ENCODE measurements at regions not wholly inside any gene's neighbourhood (a gene's known extent, or its start where the extent isn't known, plus 50 kb on each side); places are given as distances from the start of the nearest gene placed in this dataset.

DNA sequence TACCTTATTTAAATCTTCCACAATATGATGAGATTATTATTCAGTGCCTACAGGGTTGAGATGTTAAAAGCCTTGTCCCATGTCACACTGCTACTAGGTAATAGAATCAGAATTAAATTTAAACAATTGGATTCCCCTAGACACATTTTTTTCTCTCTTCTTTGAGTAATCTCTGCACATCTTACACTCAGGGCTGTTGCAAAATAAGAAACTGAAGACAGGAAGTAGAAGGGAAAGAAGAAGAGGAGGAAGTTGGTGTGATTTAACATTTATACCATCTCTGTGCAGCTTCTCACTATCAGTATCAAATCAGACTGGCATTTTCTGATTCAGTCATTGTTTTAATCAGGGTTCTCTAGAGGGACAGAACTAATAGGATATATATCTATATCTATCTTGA lies 677.6 kb downstream of the IRS1 start:
- H3K27me3 ChIP-seq: no peaks in the 10 kb centered on the region
- no peak overlapping the region for H3K27ac ChIP-seq
- no peaks in the 10 kb centered on the region for H3K4me1 ChIP-seq
- H3K9me3 ChIP-seq: no peaks in the 10 kb centered on the region
- no peak overlapping the region for H3K4me3 ChIP-seq
- intact Hi-C loops (cut with DNase I; ENCODE audit: low total_unique reads): no loop called here
- no peak for DNase-seq
- no peaks in the 10 kb centered on the region for H3K36me3 ChIP-seq (ENCODE audit: low read depth, missing control alignments)
- TF ChIP-seq, protein P1, sequence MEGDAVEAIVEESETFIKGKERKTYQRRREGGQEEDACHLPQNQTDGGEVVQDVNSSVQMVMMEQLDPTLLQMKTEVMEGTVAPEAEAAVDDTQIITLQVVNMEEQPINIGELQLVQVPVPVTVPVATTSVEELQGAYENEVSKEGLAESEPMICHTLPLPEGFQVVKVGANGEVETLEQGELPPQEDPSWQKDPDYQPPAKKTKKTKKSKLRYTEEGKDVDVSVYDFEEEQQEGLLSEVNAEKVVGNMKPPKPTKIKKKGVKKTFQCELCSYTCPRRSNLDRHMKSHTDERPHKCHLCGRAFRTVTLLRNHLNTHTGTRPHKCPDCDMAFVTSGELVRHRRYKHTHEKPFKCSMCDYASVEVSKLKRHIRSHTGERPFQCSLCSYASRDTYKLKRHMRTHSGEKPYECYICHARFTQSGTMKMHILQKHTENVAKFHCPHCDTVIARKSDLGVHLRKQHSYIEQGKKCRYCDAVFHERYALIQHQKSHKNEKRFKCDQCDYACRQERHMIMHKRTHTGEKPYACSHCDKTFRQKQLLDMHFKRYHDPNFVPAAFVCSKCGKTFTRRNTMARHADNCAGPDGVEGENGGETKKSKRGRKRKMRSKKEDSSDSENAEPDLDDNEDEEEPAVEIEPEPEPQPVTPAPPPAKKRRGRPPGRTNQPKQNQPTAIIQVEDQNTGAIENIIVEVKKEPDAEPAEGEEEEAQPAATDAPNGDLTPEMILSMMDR (IDR thresholded peaks at IDR 0.05): no peak
- no peak for TF ChIP-seq POLR2A (IDR thresholded peaks at IDR 0.05)

DNA sequence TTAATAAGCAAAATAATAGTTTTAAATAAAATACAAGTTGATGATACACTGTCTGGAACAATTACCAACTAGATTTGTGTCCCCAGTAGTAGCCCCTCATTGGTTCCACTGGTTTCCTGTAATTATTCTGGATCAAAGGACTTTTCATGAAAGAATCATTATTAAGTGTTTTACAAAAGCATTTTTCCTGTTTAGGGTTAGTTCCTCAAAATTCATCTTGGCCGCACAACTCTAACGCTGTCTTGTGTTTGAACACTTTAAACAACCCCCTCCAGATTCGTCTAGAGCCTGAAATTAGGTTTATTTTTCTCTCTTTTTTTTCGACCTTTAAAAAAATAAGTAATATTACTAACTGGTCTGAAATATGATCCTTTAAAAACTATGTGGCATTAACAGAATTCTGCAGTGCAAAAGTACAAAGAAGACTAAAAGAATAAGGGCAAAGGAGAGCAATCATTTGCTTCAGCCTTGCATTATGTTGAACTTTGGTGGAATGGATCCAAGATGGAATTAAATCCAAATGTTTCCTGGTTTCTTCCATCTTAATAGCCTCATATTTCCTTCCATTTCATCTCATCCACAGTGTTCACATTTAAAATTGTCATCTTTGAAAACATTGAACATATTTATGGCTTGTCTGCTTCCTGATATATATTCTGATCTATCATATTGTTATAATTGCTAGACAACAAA lies 678.4 kb downstream of the IRS1 start:
- intact Hi-C loops (cut with DNase I; ENCODE audit: low total_unique reads): no loop called here

DNA sequence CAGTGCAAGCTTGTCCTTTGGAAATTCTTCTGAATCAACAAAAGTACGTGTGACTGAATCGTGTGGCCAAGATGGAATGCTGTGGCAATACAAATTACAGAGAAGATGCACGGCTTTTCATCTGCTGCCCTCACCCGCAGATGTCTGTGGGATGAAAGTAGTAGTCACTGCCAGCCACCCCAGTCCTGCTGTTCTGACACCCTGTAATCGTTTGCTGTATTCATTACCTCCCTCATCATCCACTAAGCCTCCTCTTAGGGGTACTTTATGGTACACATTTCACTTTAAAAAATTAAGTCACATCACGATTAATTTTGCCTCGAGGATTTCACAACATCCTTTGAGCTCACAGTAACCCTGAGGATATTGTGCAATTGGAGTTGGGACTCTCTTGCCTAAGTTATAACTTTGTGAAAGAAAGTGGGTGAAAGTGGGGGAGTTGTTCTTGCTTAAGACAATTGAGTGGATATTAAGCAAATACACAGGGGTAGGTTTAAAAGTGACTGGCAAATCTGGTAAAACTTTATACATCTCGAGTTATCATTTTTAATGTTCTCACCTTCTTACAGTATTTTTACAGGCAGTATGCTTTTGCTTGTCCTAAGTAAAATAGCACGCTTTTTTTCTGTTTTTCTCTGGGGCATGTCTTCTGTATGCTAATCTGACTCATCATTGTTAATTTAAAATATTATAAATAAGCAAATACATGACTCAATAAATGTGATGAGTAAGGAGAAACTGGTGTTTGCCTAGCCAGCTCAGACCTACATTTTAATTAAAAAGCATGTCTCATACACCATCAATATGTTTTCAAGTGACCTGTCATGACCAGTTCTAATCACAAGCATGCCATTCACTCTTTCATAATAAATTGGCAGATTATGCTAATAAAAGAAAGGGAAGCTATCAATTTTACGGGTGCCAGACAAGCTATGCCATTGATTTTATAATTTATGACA lies 680.9 kb downstream of the IRS1 start:
- Histone ChIP-seq H3K27me3 (no peaks in the 10 kb centered on the region), H3K36me3 (ENCODE audit: low read depth, missing control alignments) (no peaks in the 10 kb centered on the region), H3K27ac (no peak overlapping the region), H3K4me3 (no peak overlapping the region), H3K4me1 (no peaks in the 10 kb centered on the region), H3K9me3 (no peaks in the 10 kb centered on the region)
- DNase-seq: peak; percentile 19
- 43 to 56% methylated on average over 10 of the region's 10 CpGs for whole genome bisulfite sequencing, 2 donors
- TF ChIP-seq, protein P1 (IDR thresholded peaks at IDR 0.05): no peak
- TF ChIP-seq POLR2A (IDR thresholded peaks at IDR 0.05): no peak
- intact Hi-C loops (cut with DNase I; ENCODE audit: low total_unique reads): no loop called here

More for the DNA sequence above, 678.4 kb downstream of the IRS1 start:
- Histone ChIP-seq H3K4me3 (no peak overlapping the region), H3K9me3 (no peaks in the 10 kb centered on the region), H3K36me3 (ENCODE audit: low read depth, missing control alignments) (no peaks in the 10 kb centered on the region), H3K4me1 (no peaks in the 10 kb centered on the region), H3K27me3 (no peaks in the 10 kb centered on the region), H3K27ac (no peak overlapping the region)
- TF ChIP-seq, protein P1 (IDR thresholded peaks at IDR 0.05): no peak
- TF ChIP-seq POLR2A (IDR thresholded peaks at IDR 0.05): no peak
- DNase-seq: no peak
- WGBS, 2 donors: 51 to 58% methylated on average over 4 of the region's 4 CpGs

DNA sequence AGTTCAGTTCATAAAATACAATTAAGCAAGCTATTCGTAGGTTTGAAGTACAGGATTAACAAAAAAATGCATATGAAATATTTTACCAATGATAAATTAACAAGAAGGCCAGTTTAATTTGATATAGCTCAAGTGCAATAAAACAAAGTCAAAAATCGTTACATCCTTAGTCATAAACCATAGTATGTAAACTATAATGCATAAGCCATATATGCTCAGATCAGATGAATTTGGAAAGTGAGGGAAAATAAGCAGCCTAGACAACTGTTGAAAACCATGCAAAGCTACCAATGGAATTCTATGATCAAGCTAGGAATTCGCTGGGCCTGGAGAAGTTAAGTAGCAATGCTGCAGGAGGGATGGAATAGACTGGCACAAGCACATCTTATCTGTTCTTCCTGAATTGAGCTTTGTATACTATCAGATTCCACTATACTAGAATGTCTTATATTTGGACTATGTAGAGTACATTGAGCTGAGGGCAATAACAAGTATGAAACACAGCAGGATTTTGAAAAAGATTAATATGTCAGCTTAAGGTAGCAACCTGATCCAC lies 682.0 kb downstream of the IRS1 start:
- intact Hi-C loops (cut with DNase I; ENCODE audit: low total_unique reads): no loop called here
- no peak for TF ChIP-seq POLR2A (IDR thresholded peaks at IDR 0.05)
- no peak overlapping the region for H3K27ac ChIP-seq
- H3K4me3 ChIP-seq: no peak overlapping the region
- no peak for DNase-seq
- no peaks in the 10 kb centered on the region for H3K4me1 ChIP-seq
- no peaks in the 10 kb centered on the region for H3K9me3 ChIP-seq
- no peaks in the 10 kb centered on the region for H3K27me3 ChIP-seq
- 77% methylated on average over 3 of the region's 3 CpGs for WGBS, 2 donors
- no peaks in the 10 kb centered on the region for H3K36me3 ChIP-seq (ENCODE audit: low read depth, missing control alignments)

DNA sequence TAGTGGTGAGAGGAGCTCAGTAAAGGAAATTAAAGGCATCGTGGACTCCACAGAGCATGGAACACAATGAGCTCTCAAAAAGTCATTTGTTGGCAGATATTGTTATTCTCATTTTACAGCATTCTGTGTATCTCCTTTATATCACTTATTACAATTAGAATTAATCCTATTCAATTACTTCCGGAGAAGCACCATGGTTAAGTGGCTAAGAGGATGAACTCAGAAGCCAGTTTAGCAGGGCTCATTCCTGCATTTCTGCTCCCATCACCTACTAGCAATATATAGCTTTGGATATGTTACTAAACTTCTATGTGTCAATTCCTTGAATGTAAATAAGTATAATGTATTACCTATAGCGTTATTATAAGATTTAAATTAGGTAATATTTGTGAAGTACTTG lies 683.3 kb downstream of the IRS1 start:
- Histone ChIP-seq H3K27ac (no peak overlapping the region), H3K4me3 (no peak overlapping the region), H3K36me3 (ENCODE audit: low read depth, missing control alignments) (no peaks in the 10 kb centered on the region), H3K4me1 (no peaks in the 10 kb centered on the region), H3K27me3 (no peaks in the 10 kb centered on the region), H3K9me3 (no peaks in the 10 kb centered on the region)
- no peak for DNase-seq
- TF ChIP-seq POLR2A (IDR thresholded peaks at IDR 0.05): no peak
- TF ChIP-seq, protein P1 (IDR thresholded peaks at IDR 0.05): no peak
- WGBS, 2 donors: 59 to 75% methylated on average over 3 of the region's 3 CpGs
- intact Hi-C loops (cut with DNase I; ENCODE audit: low total_unique reads): no loop called here

Data from testis (tissue), 2 donors.